GM21529 (cell line): ENCODE measurements at regions not wholly inside any gene's neighbourhood (a gene's known extent, or its start where the extent isn't known, plus 50 kb on each side); places are given as distances from the start of the nearest gene placed in this dataset.

Experiments
- ATAC-seq: cut with Tn5 transposase; IDR thresholded peaks from one replicate; pipeline ENCODE4 v1.9.1; 2021; ENCODE audit not compliant: unreplicated experiment

DNA sequence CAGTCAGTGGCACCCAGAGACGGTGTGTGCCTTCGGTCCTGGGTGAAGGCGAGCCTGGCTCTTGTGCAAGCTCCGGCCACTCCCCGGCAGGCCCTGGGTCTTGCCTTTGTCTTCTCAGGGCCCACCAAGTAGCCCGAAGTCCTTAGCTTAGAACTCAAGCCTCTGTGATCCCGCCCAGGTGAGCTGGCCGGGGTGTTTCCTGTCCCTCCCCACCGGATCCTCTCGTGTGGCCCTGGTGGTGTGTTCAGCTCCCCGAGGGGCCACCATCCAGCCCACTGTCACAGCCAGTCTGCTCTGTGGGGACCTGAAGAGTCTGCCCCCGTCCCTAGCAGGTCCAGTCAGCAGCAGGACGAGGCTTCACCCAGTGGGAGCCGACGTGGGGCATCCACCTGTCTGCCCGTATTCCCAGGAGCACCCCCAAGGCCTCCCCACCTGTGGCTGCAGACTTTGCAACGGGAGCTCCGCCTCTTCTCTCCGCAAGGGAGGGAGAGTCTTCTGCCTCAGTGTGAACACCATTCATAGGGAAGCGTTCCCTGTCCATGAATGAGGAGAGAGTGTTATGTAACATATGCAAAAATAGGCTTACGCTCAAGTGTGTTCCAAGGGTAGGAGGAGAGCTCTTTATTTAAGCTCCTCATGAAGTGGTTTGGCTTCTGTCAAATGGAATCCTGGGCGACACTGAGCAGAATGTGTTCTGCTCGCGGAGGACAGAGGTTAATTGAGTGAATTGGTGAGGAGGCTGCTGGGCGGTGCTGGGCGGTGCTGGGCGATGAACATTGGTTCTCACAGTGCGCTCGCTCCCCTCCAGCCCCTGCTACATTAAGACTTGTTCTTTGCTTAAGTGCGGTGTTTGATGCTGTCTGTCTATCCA is 108.9 kb downstream of the CRYAA start:
- no peak for ATAC-seq

DNA sequence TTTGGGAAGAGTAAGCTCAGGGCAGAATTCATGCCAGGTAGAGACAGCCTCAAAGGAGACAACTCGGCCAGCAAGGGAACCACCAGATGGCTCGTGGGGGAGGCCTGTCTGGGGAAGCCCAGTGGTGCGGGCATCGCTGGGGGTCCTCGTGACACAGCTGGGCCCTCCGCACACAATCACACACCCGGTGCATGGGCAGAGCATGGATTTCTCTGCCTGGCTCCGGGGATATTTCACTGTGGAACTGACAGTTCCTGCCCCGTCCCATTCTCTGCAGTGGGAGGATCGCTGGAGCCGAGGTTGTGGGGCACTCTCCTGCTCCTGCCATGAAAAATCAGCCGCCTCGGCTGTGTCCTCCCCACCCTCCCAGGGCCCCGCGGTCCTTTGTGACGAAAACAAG is 108.0 kb downstream of the CRYAA start:
- no peak for ATAC-seq

DNA sequence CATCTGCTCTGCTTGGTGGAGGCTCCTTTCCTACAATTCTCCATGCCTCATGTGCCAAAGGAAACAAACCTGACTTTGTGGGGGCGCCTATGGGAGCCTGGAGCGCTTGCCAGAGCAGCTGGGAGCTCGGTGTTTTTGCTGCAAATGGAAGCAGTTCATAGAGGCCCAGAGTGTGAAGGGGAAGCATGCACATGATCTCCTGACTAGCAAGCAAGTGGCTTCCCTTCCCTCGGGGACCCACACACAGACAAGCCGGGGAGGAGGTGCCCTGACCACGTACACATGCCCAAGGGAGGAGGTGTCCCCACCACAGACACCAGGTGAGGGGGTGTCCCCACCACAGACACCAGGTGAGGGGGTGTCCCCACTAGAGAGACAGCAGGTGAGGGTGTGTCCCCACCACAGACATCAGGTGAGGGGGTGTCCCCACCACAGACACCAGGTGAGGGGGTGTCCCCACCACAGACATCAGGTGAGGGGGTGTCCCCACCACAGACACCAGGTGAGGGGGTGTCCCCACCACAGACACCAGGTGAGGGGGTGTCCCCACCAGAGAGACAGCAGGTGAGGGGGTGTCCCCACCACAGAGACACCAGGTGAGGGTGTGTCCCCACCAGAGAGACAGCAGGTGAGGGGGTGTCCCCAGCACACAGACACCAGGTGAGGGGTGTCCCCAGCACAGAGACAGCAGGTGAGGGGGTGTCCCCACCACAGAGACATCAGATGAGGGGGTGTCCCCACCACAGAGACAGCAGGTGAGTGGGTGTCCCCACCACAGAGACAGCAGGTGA is 106.8 kb downstream of the CRYAA start:
- ATAC-seq = no peak

DNA sequence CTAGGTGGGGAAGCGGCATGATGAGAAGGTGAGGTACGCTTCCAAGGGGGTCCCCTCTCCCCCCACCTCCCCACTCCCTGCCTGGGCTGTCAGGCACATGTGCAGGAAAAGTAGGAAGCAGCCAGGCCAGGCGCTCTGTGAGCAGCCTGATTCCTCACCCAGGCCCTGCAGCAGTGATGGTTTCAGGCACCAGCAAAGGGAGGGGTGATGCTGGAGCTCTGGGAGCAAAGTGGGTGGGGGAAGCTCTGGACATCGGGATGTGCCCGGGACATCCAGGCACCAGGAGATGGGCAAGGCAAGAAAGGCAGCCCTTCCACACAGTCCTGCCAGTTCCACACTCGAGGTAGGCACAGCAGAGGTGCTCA is 106.1 kb downstream of the CRYAA start:
- no peak for ATAC-seq

DNA sequence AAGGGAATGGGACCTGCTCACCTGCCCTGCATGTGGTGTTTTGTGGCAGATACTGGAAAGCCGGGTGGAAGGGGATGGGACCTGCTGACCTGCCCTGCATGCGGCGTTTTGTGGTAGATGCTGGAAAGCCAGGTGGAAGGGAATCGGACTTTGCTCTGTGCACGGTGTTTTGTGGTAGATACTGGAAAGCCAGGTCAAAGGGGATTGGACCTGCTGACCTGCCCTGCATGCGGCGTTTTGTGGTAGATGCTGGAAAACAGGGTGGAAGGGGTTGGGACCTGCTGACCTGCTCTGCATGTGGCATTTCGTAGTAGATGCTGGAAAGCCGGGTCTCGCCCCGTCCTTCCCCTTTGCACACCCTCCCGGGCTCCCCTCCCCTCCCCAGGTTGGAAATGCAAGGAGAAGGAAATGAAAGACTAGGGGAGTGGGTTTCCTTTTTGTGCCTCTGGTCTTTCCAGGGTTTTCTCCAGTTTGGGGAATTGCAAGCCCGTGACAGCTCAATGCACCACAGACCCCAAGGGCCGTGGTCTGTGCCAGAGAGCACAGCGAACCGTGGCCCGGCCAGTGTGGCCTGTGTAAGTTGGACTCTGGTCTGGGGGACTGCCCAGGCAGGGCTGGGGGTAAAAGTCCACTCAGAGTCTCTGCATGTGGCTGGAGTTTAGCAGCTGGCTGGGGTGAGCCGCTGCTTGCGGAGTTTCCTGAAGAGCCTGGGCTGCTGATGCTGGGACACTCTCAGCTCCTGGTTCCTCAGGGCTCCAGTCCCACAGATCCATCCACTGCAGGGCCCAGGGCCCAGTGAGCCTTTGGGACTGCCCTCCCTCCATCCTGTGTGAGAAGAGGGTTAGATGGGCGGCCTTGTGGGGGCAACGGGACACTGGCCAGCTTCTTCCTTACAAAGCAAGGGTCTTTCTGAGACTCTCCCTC is 105.5 kb downstream of the CRYAA start:
- no peak for ATAC-seq

DNA sequence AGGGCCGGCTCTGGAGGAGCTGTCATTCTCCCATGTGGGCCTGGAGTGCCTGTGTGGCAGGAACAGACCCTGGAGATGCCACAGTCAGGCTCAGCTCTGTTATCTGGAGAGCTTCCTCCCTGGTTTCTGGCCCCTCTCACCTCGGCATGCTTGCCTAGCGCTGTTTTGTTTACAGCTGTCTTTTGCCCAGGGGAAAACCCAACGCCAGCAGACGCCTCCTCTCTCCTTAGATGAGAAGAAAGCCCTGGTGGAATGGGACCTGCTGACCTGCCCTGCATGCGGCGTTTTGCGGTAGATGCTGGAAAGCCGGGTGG is 104.9 kb downstream of the CRYAA start:
- ATAC-seq = no peak

DNA sequence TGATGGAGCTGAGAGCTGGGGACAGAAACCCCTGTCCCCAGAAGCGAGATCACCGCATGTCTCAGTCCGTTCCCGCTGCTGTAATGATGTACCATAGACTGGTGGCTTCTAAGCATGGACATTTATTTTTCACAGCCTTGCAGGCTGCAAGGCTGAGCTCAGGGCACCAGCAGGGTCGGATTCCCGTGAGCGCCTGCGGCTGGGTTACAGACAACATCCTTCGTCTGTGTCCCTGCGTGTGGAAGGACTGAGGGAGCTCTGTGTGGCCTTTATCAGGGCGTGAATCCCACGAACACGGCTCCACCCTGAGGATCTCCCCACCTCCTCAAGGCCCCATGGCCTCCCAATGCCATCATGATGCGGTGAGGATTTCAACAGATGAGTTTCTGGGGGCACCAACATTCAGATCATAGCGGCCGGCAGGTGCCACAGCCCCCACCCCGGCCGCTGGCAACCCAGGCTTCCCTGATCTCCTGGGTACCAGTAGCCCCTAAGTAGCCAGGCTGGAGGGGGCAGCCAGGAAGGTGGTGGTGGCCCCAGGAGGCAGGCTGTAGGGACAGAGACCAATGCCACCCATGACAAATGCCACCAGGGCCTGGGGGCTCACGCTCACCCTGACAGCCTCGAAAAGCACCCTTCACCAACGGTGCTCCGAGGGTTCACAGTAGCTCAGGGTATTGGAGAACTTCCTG is 104.4 kb downstream of the CRYAA start:
- ATAC-seq = no peak

DNA sequence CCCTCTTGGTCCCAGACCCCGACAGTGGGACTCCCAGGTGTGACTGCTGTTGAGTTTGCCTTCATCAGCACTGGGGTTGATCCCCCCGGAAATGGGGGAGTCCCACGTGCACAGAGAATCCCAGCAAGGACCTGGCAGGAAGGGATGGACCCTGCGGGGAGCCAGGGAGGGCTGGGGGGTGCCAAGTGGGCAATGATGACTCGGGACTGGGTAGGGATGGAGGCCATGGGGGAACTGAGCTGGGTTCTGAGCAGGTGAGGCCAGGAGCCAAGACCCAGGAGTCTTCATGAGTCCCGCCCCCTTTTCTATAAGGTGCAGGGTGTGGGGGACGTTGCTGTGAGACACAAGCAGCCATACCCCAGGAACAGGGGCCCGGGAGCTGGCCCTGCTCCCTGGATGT is 103.8 kb downstream of the CRYAA start:
- ATAC-seq = no peak

DNA sequence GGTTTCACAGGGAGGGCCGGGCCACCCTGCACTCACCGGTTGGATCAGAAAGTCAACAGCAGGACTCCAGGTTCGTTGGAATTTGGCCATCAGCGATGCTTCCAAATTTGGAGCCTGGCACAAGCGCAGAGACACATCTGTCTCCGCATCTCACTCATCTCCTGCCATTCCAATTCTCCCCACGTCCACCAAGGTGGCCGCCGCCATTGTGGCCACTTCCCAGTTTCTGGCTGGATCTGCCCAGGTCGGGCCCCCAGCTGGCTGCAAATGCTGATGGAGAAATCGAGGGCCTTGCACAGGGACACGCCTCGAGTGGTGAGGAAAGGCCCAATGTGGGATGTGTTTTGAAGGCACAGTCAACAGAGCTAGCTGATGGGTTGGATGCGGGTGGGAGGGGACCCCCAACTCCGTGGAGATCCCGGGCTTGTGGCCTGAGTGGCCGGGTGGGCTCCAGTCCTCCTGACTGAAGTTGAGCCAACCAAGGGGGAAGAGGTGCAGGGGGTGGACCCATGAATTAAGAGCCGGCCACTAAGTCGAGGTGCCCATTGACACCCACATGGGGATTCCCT is 102.7 kb downstream of the CRYAA start:
- ATAC-seq = no peak

DNA sequence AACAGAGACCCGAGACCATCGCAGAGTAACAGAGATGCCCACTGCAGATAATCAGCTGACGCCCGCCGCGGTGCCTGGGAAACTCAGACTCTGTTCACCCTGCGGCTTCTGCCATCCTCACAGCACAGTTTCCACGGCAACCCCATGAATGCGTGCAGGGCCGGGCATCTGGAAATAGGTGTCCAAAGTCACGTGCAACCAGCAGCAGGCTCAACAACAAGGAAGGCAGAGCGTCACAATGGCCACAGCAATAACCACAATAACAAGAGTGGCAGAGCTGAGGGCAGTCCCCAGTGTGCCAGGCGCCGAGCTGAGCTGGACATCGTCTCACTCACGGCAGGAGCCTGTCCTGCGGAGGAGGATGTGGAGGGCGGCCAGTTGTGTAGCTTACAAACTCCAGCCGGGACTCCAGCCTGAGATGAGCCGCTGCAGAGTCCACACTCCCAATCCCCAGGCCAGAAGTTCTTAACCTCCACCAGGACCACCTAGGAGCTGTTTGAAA is 102.0 kb downstream of the CRYAA start:
- ATAC-seq = no peak

DNA sequence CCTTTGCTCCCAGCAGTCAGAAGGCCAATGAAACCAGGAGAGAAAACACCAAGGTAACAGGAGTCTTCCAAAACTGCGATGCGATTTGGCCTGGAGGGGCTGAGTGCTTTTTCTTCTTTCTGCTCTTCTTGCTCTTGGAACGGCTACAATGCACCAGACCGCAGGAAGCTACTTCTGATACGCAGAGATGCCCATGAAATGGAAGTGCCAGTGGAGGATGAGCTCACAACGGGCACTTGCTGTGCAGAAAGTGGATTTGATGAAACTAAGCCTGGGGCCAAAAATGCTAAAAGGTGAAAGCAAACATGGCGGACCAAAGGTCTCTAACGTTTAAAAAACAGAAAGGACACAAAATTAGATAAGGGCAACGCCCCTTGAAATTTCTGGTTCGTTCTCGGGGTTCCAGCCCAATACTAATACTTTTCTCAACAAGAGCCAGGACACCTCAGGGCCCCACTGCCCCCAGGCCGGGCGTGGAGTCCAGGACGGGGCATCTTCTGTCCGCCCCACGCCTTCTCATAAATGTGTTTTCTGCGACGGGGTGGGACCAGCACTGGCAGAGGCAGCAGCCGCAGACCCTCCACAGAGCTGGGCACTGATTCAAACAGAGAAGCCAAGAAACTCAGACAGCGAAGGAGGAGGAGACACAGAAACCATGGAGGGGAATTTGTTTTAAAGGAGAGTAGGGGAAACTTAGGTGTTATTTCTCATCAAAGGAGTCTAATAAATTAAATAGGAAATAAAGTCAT is 101.3 kb downstream of the CRYAA start:
- no peak for ATAC-seq

DNA sequence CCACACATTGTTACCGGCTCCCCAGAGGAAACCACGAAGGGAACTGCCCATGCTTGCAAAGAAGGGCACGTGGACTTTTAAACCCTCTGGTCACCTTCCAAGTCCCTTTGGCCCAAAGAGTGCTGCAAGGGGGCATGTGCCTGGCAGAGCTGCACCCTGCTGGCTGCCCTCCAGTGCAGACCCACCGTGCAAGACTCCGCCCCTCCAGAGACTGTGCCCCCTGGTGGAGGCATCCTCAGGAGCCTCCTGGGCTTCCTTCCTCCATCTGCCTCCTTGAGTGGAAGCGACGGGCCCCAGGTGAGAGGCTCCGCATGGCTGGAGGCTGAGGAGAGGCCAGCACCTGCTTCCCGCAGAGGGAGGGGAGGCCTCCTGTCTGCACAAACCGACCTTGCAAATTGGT is 100.6 kb downstream of the CRYAA start:
- ATAC-seq = no peak

DNA sequence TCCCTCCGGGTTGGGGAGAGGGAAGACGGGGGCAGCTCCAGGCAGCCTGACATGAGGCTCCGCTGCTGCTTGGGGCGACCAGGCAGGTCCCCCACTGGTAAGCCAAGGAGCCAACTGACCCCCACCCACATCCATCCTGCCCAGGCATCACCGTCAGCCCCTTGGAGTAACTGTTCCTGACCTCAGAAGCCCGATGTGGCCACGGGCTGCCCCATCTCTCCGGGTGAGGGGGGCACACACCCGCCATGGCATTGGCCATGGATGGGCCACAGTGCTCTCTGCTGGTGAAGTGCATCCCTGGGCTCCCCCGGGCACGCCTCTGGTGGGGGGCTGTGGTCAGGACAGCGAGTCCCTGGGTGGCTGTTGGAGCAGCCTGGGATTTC is 100.0 kb downstream of the CRYAA start:
- no peak for ATAC-seq

DNA sequence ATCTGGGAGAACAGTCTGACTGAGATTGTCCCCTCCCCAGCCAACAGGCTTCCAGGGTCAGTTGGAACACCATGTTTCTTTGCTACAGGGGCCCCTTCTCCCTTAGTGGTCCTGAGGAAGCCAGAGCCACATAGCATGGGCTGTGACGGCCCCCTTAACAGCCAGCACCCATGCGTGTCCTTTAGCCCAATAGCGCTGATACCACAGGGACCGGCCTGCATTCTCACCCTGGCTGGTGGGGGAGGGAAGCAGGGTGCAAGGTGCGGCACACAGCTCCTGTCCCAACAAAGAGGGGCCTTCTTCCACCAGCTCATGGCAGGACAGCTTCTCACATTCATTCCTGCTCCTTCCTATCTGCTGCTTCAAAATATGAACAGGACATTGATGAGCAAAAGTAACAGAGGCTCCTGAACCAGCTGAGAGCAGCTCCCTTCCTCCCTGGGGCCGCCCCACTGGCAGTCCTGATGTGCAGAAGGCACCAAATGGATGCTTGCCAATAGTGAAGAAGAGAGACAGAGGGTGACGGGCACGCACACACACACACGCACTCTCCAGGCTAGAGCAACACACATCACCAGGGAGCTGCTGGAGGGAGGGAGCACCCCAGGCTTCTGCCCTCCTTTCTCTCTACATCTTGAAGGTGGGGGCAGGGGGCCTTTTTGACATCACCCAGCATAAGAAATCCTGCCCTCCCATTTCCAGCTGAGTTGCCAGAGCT is 99.4 kb downstream of the CRYAA start:
- ATAC-seq = no peak

DNA sequence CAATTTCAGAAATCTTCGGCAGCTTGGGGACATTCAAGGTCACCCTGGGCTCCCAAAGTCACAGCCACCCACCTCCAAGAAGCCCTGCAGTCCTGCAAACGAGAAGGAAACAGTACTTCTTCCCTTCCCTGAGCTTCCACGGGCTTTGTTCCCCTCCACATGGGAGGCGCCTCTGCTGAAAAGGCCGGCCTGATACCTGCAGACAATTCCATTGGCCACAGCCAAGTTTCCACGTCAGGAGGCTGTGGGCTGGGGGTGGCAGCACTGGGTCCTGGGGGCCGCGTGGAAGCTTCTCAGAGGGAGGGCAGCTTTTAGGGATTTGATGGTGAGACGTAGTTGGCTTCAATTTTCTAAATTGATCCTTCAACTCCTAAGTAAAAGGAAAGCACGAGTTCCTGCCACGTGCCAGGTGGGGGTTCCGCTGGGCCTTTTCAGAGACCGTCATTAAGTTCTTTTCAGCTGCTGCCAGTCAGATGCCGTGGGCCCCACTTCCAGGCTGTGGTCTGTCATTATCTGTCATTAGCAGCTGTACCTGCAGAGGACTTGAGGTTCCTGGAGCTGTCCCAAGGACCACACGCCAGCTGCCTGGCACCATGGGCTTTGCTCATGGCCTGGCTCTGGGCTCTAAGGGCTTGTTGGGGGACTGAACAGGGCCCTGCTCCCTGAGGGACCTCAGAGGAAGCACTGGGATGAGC is 98.7 kb downstream of the CRYAA start:
- ATAC-seq = no peak

DNA sequence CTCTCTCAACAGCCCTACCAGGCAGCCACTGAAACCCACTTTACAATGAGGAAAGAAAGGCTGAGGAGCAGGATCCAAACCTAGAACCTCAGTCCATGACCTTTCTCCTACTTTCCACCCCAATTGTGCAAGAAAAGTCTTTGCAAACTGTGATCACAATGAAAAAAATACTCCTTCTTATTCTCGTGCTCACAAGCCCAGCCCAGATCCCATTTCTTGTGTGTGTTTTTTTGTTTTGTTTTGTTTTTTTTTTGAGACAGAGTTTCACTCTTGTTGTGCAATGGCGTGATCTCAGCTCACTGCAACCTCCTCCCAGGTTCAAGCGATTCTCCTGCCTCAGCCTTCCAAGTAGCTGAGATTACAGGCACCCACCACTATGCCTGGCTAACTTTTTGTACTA is 97.7 kb downstream of the CRYAA start:
- ATAC-seq = no peak

DNA sequence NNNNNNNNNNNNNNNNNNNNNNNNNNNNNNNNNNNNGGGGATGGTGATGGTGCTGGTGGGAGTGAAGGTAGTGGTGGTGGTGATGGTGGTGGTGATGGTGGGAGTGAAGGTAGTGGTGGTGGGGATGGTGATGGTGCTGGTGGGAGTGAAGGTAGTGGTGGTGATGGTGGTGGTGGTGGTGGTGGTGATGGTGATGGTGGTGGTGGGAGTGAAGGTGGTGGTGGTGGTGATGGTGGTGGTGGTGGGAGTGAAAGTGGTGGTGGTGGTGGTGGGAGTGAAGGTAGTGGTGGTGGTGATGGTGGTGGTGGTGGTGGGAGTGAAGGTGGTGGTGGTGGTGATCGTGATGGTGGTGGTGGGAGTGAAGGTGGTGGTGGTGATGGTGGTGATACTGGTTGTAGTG is 93.6 kb downstream of the CRYAA start:
- ATAC-seq = no peak
